ENCODE measurements at regions not wholly inside any gene's neighbourhood (a gene's known extent, or its start where the extent isn't known, plus 50 kb on each side); places are given as distances from the start of the nearest gene placed in this dataset.

- TF ChIP-seq, protein P1, sequence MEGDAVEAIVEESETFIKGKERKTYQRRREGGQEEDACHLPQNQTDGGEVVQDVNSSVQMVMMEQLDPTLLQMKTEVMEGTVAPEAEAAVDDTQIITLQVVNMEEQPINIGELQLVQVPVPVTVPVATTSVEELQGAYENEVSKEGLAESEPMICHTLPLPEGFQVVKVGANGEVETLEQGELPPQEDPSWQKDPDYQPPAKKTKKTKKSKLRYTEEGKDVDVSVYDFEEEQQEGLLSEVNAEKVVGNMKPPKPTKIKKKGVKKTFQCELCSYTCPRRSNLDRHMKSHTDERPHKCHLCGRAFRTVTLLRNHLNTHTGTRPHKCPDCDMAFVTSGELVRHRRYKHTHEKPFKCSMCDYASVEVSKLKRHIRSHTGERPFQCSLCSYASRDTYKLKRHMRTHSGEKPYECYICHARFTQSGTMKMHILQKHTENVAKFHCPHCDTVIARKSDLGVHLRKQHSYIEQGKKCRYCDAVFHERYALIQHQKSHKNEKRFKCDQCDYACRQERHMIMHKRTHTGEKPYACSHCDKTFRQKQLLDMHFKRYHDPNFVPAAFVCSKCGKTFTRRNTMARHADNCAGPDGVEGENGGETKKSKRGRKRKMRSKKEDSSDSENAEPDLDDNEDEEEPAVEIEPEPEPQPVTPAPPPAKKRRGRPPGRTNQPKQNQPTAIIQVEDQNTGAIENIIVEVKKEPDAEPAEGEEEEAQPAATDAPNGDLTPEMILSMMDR (IDR thresholded peaks at IDR 0.05), result no peak
- TF ChIP-seq POLR2A (IDR thresholded peaks at IDR 0.05), result no peak
Measured at GRCh38 chr12:60419986-60420385, 824.2 kb downstream of the SLC16A7 start.
